ACHN (cell line): ENCODE measurements at regions not wholly inside any gene's neighbourhood (a gene's known extent, or its start where the extent isn't known, plus 50 kb on each side); places are given as distances from the start of the nearest gene placed in this dataset.
A peak's percentile ranks its signal among the peaks of the same experiment; 100 is the strongest.

Experiments
- DNase-seq: peaks from one replicate; pipeline ENCODE4 v3.0.0-alpha.2; 2015
- in situ Hi-C: cut with HindIII; loops from 2 replicates; pipeline ENCODE4 v1.10.0; 2017; ENCODE audit warnings: low sequenced_read_pairs, low pct_ligation_motif_present, low pct_unique_long_range_greater_than_20kb

DNA sequence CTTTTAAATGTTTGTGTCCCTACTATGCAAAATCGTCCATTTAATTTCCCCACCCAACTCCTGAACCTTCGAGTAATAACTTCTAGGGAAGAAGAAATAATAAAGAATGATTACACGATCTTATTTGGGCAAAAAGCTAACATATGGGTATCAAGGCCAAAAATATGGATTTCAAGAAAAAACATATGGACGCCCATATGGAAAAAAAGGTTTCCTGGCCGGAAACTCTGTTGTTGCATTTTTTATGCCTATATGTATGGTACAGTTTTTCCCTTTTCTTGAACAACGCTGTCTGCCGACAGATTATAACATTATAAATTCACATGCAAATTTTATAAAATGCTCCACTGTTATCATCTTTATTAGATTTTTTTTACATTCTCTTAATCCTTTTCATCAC is 167.6 kb upstream of the ESRRG start:
- in situ Hi-C loops, result no loop called here
- no peak for DNase-seq

DNA sequence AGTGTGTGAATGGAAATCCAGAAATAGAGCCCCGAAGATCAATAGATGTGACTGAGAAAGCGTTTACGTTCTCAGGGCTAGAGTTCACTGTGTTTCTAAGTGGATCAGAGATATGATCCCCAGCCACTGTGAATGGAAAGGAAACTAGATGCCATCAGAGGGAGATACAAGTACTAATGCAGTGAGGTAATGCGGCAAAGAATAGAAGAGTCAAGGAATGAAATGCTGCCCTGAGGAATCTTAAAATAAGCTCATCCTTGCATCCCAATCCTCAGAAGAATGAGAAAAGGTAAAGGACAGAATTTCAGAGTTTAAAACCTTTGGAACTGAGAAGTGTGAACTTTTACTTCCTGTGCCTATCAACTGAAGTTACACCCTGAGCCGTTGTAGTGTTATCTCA is 165.5 kb upstream of the ESRRG start:
- in situ Hi-C loops, result no loop called here
- no peak for DNase-seq

DNA sequence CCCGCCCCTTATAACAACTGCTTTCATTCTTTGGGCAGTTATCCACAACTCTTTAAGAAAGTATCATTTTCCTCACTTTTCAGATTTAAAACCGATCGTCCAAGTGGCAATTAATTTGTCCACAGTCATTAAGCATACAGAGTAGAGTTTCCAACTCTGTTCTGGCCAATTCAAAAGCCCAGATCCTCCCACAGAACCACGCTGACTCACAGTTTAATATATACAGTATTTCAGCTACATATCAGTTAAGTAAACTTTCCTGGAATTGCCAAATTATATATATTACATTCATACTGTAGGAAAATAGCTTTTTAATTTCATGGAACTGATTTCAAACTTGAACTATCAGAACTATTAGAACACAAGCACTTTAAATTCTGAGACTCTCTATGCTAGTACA is 163.8 kb upstream of the ESRRG start:
- DNase-seq, result no peak
- in situ Hi-C loops, result no loop called here

DNA sequence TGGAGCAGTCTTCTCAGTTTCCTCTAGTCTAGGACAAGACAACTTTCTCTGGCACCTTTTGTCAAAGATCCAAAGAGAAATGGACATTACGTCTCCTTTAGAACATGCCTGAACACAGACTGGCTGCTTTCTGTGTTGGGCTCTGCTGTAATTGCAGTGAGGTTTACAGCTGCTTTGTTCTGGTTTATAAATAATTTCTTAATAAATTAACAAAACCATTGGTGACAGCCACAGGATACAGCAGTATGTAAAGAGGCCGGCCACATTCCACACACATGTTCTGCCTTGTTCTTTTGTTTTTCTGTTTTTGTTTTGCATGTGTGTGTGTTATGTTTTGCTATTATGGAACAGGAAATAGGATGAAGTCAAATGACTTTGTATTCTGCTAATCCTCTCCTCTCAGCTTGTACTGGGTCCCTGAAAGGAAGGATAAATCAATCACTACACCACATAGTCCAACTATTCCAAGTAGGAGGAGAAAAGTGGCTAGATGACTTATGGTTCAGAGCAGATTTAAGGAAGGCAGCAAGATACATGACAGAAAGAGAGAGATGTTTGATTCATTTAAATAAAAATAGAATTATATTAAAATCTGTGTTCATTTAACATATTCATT is 161.5 kb upstream of the ESRRG start:
- in situ Hi-C loops, result no loop called here

DNA sequence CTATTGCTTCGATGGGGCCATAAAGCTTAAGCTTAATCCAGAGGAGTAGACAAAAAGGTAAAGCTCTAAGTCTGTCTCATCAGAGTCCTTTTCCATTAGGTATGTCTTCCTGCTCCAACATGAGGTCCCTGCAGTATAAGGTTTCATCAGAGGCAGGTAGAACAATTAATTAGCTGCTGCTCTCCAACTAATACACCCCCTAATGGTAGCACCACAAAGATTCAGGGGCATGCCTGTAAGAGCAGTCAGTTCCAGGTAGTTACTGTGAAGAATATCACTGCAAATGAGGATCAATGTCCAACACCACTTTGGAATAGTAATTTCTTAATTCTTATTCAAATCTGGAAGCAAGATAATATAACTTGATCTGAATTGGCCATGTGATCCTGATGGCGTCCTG is 160.3 kb upstream of the ESRRG start:
- DNase-seq, result no peak
- in situ Hi-C loops, result no loop called here

More for the DNA sequence above, 161.5 kb upstream of the ESRRG start:
- DNase-seq, result no peak

DNA sequence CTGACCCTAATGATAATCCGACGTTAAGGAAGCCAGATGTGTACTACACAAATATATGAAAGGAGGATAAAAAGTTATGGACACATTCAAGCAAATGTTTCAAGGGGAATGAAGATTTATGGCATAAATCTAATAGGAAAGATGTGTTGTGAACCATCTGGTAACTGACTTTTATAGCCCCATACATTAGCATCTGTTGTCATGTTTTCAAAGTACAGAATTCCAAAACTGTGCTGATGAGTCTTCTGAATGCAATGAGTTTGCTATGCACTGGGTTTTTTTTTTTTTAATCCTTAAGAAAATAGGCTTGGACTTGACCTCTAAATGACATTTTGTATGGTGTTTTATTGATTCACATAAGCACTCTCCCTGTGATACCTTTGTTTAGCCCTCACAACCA is 158.5 kb upstream of the ESRRG start:
- in situ Hi-C loops, result no loop called here
- DNase-seq, result no peak

DNA sequence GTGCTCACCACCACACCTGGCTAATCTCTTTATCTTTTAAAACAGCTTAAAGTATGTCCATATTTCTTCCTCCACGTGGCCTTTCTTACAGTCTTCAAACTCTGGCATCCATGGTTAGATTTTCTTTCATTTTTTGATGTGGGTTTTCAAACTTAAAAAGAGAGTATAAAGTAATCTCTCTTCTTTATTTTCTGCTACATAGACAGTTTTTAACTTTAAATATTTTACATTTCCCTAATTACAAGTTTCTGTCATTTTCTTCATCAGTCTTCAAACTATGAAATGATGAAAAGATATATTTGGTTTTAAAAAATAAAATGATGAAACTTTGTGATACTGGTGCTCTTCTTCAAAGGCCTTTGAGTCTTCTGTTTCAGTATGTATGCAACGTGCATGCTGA is 143.5 kb upstream of the ESRRG start:
- in situ Hi-C loops, result no loop called here
- DNase-seq, result no peak

DNA sequence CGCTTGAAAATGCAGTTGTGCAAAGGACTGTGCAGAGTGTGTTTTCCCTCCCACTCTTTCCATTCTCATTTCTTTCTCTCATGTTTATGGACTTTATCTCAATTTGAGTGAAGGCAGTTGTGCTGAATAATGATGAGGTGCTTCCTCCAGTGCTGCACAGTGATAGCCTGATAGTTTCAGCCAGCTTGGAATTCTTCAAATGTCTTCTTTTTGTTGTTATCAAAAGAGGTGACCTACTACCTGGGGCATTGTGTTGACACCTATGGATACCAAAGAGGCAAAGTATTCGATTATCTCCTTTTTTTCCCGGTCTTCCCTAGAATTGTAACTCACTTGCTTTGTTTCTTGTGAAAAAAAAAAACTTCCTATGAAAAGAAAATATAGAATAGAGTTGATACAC is 132.6 kb upstream of the ESRRG start:
- no peak for DNase-seq
- in situ Hi-C loops, result no loop called here

DNA sequence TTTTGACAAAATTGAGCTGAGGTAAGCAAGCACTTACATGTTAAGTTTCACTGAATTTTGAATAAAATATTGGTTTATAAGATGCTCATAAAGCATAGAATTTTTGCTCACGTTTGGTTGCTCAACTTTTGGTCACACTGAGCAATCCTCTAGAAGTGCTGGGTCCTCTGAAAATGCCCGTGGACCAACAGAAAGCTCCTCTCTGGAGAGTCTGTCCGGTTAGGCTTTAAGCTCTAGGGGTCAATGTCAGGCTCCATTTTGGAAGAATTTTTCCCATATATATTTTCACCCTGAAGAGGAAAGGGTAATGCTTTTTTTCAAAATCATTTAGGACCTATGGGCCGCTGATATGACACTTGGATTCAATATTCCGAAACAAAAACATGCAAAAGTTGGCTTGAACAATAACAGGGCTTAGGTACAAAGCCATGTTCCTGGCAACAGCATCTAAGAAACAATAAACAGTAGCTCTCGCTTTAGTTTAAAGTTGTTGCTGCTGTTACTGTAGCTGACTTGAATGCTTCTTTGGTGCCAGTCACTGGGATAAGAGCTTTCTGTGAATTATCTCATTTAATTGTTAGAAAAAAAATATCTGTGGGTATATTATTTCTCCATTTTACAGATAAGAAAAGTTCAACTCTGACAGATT is 131.7 kb upstream of the ESRRG start:
- in situ Hi-C loops, result no loop called here
- DNase-seq, result no peak

DNA sequence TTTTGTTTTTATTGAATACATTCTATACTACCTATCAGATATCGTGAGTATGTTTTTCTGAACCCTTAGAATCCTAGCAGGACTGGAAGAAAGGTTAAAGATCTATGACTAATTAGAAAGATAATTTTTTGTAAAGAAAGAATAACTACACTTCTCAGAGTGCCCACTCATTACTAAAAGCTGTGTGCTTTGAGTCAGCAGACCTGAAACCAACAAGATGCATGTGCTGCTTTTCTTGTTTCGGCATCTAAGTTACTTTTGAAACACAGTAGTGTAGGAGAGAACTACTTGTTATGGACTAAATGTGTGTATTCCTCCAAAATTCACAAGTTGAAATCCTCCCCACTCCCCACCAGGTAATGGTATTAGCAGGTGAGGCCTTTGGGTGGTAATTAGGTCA is 127.8 kb upstream of the ESRRG start:
- DNase-seq, result no peak
- in situ Hi-C loops, result no loop called here

DNA sequence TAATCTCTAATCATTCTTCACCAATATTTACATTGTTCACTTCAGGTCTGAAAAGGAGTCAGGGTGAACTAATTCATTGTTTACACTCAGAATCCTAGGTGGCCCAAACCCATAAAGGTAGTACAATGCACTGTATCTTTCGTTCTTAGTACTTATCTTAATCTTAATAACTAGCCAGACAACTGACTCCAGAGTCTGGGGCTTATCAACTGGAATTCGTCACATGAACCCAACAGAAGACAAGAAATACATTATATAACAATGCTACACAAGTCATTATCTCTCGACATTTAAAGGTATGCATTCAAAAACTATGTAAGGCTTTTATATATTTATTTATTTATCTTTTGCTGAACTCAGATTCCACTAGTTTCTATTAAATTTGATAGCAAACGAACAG is 125.9 kb upstream of the ESRRG start:
- in situ Hi-C loops, result no loop called here
- DNase-seq, result no peak

DNA sequence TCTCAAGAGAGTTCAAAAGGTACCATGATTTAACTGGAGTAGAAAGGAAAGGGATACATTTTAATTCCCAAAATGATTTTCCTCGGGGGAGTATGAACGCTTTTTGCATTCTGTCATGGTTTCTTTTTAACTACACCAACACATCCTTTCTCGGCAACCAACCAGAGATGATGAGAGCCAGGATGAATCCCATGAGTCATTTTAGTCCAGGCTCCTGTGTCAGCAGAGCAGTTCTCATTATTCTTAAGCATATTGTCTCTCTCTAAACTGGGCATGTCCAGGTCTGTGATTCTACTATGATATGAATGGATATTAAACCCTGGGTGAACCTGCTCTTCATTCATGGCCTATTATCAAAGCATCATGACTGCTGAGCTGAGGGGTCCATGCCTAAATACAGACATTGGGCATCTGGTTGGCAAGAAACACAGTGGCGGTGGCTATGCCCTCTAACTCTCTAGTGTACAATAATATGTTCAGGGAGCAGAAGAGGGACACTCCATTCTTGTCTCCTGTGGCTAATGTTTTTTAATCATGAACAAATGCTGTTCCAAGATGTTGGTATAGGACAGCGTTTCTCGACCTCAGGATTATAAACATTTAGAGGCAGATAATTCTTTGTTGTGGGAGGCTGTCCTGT is 124.3 kb upstream of the ESRRG start:
- peak; percentile 65 for DNase-seq
- in situ Hi-C loops, result no loop called here

DNA sequence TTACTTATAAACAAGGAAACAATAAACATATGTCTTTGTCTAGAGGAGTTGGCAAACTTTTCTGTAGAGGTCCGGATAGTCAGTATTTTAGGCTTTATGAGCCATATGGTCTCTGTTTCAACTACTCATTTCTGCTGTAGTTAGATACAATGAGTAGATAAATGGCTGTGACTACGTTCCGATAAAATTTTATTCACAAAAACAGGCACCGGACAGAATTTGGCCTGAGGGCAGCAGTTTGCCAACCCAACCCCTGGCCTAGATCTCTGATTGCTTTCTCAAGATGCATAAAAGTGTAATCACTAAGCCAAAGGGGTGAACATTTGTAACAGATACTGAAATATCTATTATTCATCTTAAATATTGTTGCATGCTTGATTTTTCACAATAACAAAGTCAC is 123.1 kb upstream of the ESRRG start:
- no peak for DNase-seq
- in situ Hi-C loops, result no loop called here

DNA sequence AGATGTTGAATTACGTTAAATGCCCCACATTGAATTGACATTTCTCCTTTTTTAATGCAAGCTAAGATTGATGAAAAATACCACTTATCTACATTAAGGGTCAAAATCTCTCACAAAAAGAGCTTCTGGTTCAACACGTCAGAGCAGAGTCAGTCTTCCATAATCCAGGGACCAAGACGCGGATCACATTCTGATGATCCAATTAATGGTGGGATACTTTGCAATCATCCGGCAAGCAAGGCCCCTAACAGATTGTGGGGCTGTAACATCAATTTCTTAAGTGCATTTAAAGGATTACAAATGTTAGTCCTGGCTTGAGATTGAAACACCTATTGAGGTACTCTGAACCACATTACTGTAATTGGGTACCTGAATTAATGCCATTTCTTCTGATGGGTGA is 120.2 kb upstream of the ESRRG start:
- DNase-seq, result no peak
- in situ Hi-C loops, result no loop called here

DNA sequence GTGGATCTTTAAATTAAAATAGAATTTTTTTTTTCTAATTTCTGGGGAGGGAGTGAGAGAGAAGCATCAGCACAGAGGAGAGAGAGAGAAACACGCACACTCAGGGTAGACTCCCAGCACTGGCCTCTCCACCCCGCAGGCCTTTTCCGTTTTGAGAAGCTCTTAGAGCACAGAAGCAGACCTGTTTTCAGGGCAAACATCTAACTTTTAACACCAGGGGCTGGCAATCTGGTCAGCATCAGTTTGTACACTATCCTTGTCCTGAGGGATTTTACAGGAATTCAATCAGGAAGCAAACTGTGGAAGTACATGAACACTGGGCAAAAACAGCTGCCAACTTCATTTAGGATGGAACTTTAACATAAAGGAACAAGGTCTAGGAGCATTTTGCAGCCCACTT is 117.9 kb upstream of the ESRRG start:
- in situ Hi-C loops, result no loop called here
- no peak for DNase-seq

DNA sequence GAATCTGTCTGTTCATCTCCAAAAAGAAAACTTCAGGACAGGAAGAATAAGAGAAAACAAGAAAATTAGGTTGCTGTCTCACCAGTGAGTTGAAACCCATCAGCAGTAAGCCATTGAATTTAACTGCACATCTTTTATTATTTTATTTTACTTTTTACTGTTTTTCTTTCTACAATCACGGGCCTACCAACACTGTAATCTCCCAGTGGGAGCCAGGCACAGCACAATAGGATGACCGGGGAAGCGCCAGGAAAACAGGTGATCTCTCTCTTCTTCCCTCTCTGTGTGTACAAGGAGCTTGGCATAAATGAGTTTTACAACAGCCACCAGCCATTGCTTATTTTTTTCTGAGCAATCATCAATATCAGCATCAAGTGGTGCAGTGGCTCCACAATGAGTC is 113.1 kb upstream of the ESRRG start:
- no peak for DNase-seq
- in situ Hi-C loops, result no loop called here

DNA sequence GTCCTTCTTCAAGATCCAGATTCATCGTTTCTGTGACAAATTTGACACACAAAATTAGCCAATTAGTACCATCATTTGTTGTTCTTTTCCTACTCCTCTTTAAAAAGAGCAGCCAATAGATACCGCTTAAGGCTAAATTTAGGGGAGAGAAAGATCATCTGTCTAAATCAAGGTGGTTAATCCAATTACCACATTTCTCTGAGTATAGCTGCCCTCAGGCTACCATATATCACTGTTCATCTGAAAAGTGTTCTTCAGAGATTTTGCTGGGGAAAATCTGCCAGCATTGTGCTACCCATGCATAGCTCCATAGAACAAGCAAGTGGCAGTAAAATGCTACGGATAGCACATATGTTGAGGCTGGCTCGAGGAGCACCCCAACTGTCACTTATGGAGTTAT is 110.3 kb upstream of the ESRRG start:
- no peak for DNase-seq
- in situ Hi-C loops, result no loop called here

DNA sequence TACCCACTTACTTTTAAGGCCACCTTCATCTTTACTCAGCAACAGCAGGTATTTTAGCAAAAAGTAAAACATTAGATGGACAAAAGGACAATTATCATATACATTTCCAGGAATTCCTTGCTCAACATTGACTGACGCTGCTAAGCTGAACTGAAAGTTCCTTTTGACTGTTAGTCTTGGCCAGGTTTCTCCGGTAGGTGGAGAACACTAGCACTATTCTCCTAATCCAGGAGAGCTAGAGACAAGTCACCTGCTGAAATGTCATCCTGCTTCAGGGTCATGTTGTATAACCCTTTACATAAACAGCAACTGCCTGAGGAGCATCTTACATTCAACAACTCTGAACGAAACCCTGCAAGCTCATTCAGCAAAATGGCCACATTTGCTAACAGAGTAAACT is 109.0 kb upstream of the ESRRG start:
- DNase-seq, result no peak
- in situ Hi-C loops, result no loop called here

DNA sequence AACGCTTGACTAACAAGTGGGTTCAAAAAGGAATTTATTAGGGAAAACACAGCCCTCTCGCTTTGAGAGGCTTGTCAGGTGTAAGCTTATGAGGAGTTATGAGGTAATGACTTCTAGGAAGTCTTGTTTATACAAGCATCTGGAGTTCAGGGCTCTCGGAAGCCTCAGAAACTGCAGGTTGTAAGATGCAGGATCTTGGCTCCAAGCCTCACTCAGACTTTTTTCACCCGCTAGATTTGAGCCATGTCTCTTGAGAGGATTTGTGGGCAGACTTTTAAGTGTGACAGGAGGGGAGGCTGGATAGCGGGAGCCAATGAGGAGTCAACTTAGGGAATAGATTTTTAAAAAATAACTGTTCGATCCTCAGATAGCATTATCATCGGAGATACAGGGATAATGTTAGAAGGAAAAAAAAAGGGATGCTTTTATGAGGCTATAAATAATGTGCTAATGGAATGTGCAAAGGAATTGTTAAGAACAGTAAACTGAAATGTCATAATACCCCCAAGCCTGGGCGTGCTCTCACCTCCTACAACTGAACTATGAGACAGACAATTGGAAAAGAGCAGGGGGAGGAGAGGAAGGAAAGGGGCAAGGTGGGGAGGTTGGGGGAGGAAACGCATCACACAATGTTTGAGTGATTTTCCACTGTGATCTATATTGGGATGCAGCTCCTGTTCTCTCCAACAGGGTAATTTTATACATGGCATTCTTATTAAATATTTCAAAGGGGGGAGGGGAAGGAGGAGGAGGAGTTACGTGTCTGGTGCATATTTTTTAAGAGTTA is 107.4 kb upstream of the ESRRG start:
- in situ Hi-C loops, result no loop called here
- no peak for DNase-seq

DNA sequence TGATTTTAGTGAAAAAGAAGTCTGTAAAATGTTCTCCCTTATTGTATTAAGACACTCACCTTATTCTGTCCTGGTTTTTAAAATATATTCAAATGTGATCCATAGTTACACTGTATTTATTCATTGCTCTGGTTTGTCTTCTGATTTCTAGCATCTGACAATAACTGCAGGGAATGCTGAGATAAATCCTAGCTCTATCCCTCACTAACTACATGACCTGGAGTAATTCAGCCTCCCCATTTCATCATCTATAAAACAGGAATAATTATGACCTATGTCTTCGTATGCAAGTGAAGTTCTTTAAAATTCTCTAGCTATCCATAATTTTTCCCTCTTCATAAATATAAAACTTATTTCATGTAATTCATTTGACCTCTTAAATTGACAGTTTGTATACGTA is 104.0 kb upstream of the ESRRG start:
- in situ Hi-C loops, result no loop called here
- DNase-seq, result no peak
